Panc1 (cell line): ENCODE measurements at regions not wholly inside any gene's neighbourhood (a gene's known extent, or its start where the extent isn't known, plus 50 kb on each side); places are given as distances from the start of the nearest gene placed in this dataset.

Experiments
- ATAC-seq: fragments of 200-7000 bp; cut with Tn5 transposase; 2 replicates; pipeline ENCODE4 v1.9.1; 2020; ENCODE audit warnings: mild to moderate bottlenecking, moderate library complexity
- BruUV-seq: library from RNA; stranded (reverse); fragments of 400-500 nt; replicated peaks from 2 replicates; lab custom pipeline; 2021; lab: Mats Ljungman, UMichigan
- CTCF ChIA-PET: fragments of 300-600 bp; sonication (Branson Sonifier 250); formaldehyde crosslinking; loops from one replicate; lab custom pipeline; 2022; ENCODE audit warnings: antibody characterized with exemption; lab: Charles Lee
- POLR2A ChIA-PET: fragments of 300-600 bp; sonication (Branson Sonifier 250); formaldehyde crosslinking; loops from one replicate; lab custom pipeline; 2022; ENCODE audit warnings: antibody characterized with exemption; lab: Charles Lee
- DNase-seq: peaks from one replicate; pipeline ENCODE4 v3.0.0-alpha.2; 2010; ENCODE audit warnings: low read depth, low spot score
- H3K27ac ChIP-seq: 2 replicates; pipeline ENCODE4 v1.5.1; 2011; ENCODE audit warnings: mild to moderate bottlenecking, low read length, inconsistent platforms
- H3K27me3 ChIP-seq: fragments of 200-500 bp; sonication (Bioruptor generic); 2 replicates; pipeline ENCODE4 v1.6.0; 2014; ENCODE audit warnings: low read length, inconsistent platforms; ENCODE audit not compliant: control insufficient read depth, insufficient read depth
- H3K36me3 ChIP-seq: fragments of 200-500 bp; sonication (Bioruptor generic); 2 replicates; pipeline ENCODE4 v1.5.1; 2014; ENCODE audit warnings: inconsistent platforms, mild to moderate bottlenecking, low read length, moderate library complexity; ENCODE audit not compliant: control insufficient read depth, insufficient read depth
- H3K4me1 ChIP-seq: 2 replicates; pipeline ENCODE4 v1.5.1; 2011; ENCODE audit warnings: inconsistent platforms, mild to moderate bottlenecking, low read length, moderate library complexity; ENCODE audit not compliant: control insufficient read depth, insufficient read depth
- H3K4me3 ChIP-seq, 2 experiments: 2 replicates each; pipeline ENCODE4 v1.5.1; 2011 to 2012; ENCODE audit warnings: low read depth in 2 of 2, low read length in 2 of 2, mild to moderate bottlenecking in 2 of 2, inconsistent platforms in 1 of 2, moderate library complexity in 1 of 2
- H3K9me3 ChIP-seq: fragments of 200-500 bp; sonication (Bioruptor generic); 2 replicates; pipeline ENCODE4 v1.5.1; 2014; ENCODE audit warnings: low read depth, mild to moderate bottlenecking, inconsistent platforms, low read length, moderate library complexity; ENCODE audit not compliant: control insufficient read depth, insufficient read depth
- CTCF ChIP-seq: fragments of 450-650 bp; IDR thresholded peaks from 2 replicates; pipeline ENCODE4 v1.5.1; 2017; ENCODE audit warnings: mild to moderate bottlenecking
- POLR2AphosphoS5 ChIP-seq: IDR thresholded peaks from 2 replicates; pipeline ENCODE4 v1.6.1; 2012; ENCODE audit warnings: mild to moderate bottlenecking, low read depth, low read length, moderate library complexity
- SIN3A ChIP-seq: IDR thresholded peaks from 2 replicates; pipeline ENCODE4 v1.6.1; 2012; ENCODE audit warnings: low read depth, mild to moderate bottlenecking, low read length, moderate library complexity, borderline replicate concordance; ENCODE audit not compliant: insufficient read depth
- TCF7L2 ChIP-seq: IDR thresholded peaks from 2 replicates; pipeline ENCODE4 v1.6.1; 2011; ENCODE audit warnings: mild to moderate bottlenecking, low read depth, low read length, inconsistent platforms
- in situ Hi-C: cut with HindIII; loops from 2 replicates; pipeline ENCODE4 v1.10.0; 2016; ENCODE audit warnings: low sequenced_read_pairs, low pct_unique_long_range_greater_than_20kb
- intact Hi-C: fragments of 100-400 bp; cut with micrococcal nuclease; formaldehyde crosslinking; loops from one replicate; pipeline ENCODE4 v1.10.0; 2022; ENCODE audit not compliant: unreplicated experiment
- TF ChIP-seq, protein P1 (sequence below), 2 experiments: IDR thresholded peaks; 2 replicates each; pipeline ENCODE4 v1.6.1; 2011 to 2012; ENCODE audit warnings: low read depth in 2 of 2, control low read depth in 1 of 2, low read length in 1 of 2, mild to moderate bottlenecking in 1 of 2, moderate library complexity in 1 of 2; ENCODE audit not compliant: insufficient read depth in 1 of 2

DNA sequence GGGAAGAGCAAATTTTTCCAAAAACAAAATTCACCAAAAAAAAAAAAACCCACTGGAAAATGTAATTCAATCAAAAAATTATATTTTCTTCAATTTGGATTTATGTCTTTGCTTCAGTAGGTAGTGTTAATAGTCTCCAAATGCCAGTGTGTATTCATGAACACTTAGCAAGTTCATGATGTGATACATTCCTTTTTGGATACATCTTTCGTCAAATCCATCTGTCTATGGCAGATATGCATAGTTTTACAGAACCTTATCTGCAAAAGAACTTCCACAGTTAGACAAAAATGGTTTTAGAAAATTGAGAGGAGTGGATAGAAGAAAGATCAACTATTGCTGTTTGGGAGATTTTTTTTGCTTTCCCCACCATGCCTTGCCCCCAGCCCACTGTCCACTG lies 214.6 kb downstream of the DEPDC1B start:
- intact Hi-C loops, result no loop called here
- POLR2A ChIA-PET, result no interaction called here
- BruUV-seq, result no TSS peak

DNA sequence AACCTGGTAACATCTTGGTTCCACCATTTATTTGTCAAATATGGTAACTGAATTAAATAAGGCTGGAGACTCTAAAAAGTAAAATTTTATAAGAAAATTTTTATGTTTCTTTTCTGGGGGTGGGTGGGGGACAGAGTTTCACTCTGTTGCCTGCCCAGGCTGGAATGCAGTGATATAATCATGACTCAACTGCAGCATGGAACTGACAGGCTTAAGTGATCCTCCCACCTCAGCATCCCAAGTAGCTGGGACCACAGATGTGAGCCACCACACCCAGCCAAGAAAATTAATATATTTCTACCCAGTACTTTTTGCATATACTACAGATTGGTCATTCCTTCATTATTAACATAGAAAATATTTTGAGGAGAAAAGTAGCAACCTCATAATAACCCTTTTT lies 216.9 kb downstream of the DEPDC1B start:
- no peak overlapping the region for H3K27ac ChIP-seq
- in situ Hi-C loops (no loop called here), intact Hi-C loops (no loop called here)
- no peaks in the 10 kb centered on the region for H3K4me1 ChIP-seq
- no peaks in the 10 kb centered on the region for H3K9me3 ChIP-seq
- CTCF ChIA-PET, result no interaction called here
- ATAC-seq (no peak), DNase-seq (no peak)
- TF ChIP-seq, protein P1, sequence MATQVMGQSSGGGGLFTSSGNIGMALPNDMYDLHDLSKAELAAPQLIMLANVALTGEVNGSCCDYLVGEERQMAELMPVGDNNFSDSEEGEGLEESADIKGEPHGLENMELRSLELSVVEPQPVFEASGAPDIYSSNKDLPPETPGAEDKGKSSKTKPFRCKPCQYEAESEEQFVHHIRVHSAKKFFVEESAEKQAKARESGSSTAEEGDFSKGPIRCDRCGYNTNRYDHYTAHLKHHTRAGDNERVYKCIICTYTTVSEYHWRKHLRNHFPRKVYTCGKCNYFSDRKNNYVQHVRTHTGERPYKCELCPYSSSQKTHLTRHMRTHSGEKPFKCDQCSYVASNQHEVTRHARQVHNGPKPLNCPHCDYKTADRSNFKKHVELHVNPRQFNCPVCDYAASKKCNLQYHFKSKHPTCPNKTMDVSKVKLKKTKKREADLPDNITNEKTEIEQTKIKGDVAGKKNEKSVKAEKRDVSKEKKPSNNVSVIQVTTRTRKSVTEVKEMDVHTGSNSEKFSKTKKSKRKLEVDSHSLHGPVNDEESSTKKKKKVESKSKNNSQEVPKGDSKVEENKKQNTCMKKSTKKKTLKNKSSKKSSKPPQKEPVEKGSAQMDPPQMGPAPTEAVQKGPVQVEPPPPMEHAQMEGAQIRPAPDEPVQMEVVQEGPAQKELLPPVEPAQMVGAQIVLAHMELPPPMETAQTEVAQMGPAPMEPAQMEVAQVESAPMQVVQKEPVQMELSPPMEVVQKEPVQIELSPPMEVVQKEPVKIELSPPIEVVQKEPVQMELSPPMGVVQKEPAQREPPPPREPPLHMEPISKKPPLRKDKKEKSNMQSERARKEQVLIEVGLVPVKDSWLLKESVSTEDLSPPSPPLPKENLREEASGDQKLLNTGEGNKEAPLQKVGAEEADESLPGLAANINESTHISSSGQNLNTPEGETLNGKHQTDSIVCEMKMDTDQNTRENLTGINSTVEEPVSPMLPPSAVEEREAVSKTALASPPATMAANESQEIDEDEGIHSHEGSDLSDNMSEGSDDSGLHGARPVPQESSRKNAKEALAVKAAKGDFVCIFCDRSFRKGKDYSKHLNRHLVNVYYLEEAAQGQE (IDR thresholded peaks at IDR 0.05; ENCODE audit: insufficient read depth in 1 of 2, low read depth in 2 of 2, low read length in 1 of 2), result no peak
- no peak for TF ChIP-seq TCF7L2
- no peak for TF ChIP-seq CTCF
- TF ChIP-seq SIN3A, result no peak
- no peak for TF ChIP-seq POLR2AphosphoS5
- no peaks in the 10 kb centered on the region for H3K27me3 ChIP-seq
- no TSS peak for BruUV-seq
- no peaks in the 10 kb centered on the region for H3K36me3 ChIP-seq
- POLR2A ChIA-PET, result no interaction called here
- H3K4me3 ChIP-seq, result no peak overlapping the region

More for the DNA sequence above, 214.6 kb downstream of the DEPDC1B start:
- CTCF ChIA-PET, result no interaction called here
- ATAC-seq (no peak), DNase-seq (no peak)
- Histone ChIP-seq H3K4me3 (no peak overlapping the region), H3K9me3 (no peaks in the 10 kb centered on the region), H3K27me3 (no peaks in the 10 kb centered on the region), H3K4me1 (no peaks in the 10 kb centered on the region), H3K27ac (no peak overlapping the region), H3K36me3 (no peaks in the 10 kb centered on the region)
- TF ChIP-seq TCF7L2, result no peak
- no peak for TF ChIP-seq CTCF
- TF ChIP-seq POLR2AphosphoS5, result no peak
- no peak for TF ChIP-seq SIN3A
- in situ Hi-C loops, result no loop called here
